A673 (cell line): ENCODE measurements at regions not wholly inside any gene's neighbourhood (a gene's known extent, or its start where the extent isn't known, plus 50 kb on each side); places are given as distances from the start of the nearest gene placed in this dataset.

Source experiments
- CTCF ChIP-seq: fragments of 300-800, 200-600 bp; sonication (generic); conservative IDR thresholded peaks from 2 replicates; pipeline ENCODE4 v1.5.1; 2017; ENCODE audit warnings: low read depth, mild to moderate bottlenecking, antibody characterized with exemption, low read length, moderate library complexity, mixed read lengths
- EZH2 ChIP-seq: fragments of 200-600 bp; sonication (generic); IDR thresholded peaks from 2 replicates; pipeline ENCODE4 v1.6.1; 2017; ENCODE audit warnings: borderline replicate concordance, low read depth, mild to moderate bottlenecking, mixed read lengths, antibody characterized with exemption, low read length; ENCODE audit not compliant: poor library complexity, severe bottlenecking

DNA sequence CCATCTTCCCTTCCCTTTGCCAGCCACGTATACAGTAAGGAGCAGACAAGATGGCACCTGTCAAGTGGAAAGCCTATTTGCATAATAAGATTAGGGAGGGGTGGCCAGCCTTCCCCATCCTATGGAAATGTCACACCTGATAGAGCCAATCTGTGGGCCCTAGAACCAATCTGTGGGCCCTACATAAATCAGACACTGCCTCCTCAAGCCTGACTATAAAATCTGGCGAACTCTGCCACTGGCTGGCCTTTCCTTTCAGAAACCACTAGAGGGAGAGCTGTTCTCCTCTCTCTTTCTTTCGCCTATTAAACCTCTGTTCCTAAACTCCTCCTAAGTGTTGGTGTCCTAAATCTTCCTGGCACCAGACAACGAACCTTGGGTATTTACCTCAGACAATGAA is 231.5 kb upstream of the KLHL1 start:
- peak; percentile 62 for TF ChIP-seq CTCF
- TF ChIP-seq EZH2, result no peak
